GM10248 (cell line): ENCODE measurements at regions not wholly inside any gene's neighbourhood (a gene's known extent, or its start where the extent isn't known, plus 50 kb on each side); places are given as distances from the start of the nearest gene placed in this dataset.

Experiments used
- CTCF ChIA-PET: fragments of 300-600 bp; sonication (Branson Sonifier 250); formaldehyde crosslinking; extraction: SDS; loops from one replicate; lab custom pipeline; 2021; ENCODE audit warnings: antibody characterized with exemption; lab: Yijun Ruan, JAX
- POLR2A ChIA-PET: fragments of 350-650 bp; sonication (Branson Sonifier 250); formaldehyde crosslinking; extraction: SDS; loops from one replicate; lab custom pipeline; 2020; ENCODE audit warnings: antibody characterized with exemption; lab: Yijun Ruan, JAX
- DNase-seq: peaks from one replicate; pipeline ENCODE4 v3.0.0; 2012; ENCODE audit errors: extremely low spot score
- CTCF ChIP-seq: IDR thresholded peaks from 2 replicates; pipeline ENCODE4 v1.5.1; 2012; ENCODE audit warnings: mild to moderate bottlenecking, low read depth; ENCODE audit errors: extremely low read depth, missing control alignments, control extremely low read depth

- CTCF ChIA-PET = interaction anchor here (0.8 to 1.2 kb wide), 3 partner anchors 8 to 15 kb away, joined by 3 read pairs; no protein-coding TSS in a partner anchor
- POLR2A ChIA-PET = no interaction called here
- no peak for DNase-seq
- TF ChIP-seq CTCF = no peak
Measured at GRCh38 chr17:13199425-13199824, 181.6 kb upstream of the ELAC2 start.

- DNase-seq = no peak
- ChIA-PET CTCF (no interaction called here), POLR2A (no interaction called here)
- TF ChIP-seq CTCF = no peak
Measured at GRCh38 chr17:13197586-13197985, 179.8 kb upstream of the ELAC2 start.

- POLR2A ChIA-PET = no interaction called here
- CTCF ChIA-PET = no interaction called here
- no peak for TF ChIP-seq CTCF
- DNase-seq = no peak
Measured at GRCh38 chr17:13194887-13195286, 177.1 kb upstream of the ELAC2 start.

- POLR2A ChIA-PET = no interaction called here
- no peak for DNase-seq
- CTCF ChIA-PET = no interaction called here
- no peak for TF ChIP-seq CTCF
Measured at GRCh38 chr17:13182854-13183253, 165.0 kb upstream of the ELAC2 start.

GRCh38 chr17:13182450-13182849 lies 164.6 kb upstream of the ELAC2 start:
- no peak for DNase-seq
- ChIA-PET POLR2A (no interaction called here), CTCF (interaction anchor here (1.2 kb wide), 1 partner anchor 11 kb away, joined by 3 read pairs; no protein-coding TSS in a partner anchor)
- TF ChIP-seq CTCF = no peak

- no peak for DNase-seq
- no peak for TF ChIP-seq CTCF
- ChIA-PET CTCF (interaction anchor here (1.2 kb wide), 1 partner anchor 11 kb away, joined by 3 read pairs; no protein-coding TSS in a partner anchor), POLR2A (no interaction called here)
Measured at GRCh38 chr17:13181683-13182082, 163.9 kb upstream of the ELAC2 start.
